ENCODE measurements at regions not wholly inside any gene's neighbourhood (a gene's known extent, or its start where the extent isn't known, plus 50 kb on each side); places are given as distances from the start of the nearest gene placed in this dataset.

DNA sequence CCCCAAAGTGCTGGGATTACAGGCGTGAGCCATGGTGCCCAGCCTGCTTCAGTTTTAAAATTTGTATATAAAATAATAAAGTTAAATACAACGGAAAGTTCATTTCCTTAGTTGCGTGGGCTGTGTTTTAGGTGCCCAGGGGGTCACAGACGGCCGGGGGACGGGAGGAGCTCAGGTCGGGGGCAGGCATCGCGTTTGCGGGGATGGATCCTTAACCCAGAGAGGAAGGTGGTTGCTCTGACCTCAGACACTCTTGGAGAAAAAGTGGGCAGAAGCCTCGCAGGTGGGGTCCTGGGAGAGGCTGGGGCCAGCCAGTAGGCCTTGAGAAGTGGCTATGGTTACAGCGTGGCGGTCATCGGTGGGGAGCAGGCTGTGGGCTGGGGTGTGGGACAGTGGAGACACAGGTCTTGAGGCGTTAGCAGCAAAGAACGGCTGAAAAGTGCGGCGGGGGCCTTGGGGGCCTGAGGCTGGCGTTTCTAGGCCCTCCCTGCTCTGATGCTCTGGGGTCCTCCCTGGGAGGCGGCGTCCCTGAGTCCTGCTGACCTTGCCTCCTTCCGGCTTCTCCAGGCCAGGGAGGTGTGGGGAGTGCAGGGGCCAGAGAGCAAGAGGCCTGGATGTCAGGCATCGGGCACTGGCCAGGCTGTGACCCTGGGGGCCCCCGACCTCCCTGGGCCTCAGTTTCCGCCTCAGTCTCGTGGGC is 54.4 kb downstream of the UNCX start:
- DNase-seq: no peak

DNA sequence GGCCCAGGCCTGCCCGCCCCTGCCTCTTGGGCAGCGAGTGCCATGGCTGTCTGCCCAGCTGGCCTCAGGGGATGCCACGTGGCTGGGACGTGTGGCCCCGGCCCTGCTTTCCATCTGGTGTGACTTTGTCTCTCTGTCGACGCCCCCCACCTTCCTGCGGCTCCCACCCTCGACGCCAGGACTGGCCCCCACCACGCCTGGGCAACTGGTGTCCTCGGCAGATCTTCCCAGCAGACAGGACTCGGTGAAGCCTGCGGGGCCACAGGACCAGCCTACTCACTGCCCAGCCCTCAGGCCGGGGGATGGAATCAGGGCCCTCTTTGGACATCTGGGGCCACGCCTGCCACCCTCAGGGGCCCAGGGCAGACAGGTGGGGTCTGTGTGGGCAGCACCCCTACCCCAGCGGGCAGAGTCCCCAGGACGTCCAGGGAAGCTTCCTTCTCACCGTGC is 55.1 kb downstream of the UNCX start:
- DNase-seq: no peak

DNA sequence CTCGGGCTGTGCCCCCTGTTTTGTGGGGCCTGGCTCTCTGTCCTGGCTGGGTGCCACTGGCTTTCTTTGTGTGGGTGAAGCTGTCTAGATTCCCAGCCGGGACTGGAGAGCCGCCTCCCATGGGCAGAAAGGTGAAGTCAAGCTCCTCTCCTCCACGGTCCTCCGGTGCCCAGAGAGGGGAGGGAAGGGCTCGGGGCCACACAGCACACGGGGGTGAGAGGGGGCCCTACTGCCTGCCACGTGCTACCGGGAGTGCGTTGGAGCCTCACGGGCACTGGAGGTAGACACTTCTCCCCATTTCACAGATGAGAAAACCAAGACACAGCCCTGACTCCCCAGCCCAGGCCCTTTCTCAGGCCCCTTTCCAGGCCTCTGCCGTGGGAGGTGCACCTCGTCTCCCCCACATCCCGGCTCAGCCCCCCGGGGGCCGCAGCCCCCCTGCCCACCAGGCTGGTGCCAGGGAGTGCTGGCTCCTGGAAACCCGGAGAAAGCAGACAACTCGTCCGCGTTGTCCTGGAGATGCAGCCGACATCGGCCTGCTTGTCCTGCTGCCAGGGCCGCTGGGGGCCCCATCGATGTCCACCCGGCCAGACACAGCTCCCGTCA is 55.8 kb downstream of the UNCX start:
- DNase-seq: no peak

DNA sequence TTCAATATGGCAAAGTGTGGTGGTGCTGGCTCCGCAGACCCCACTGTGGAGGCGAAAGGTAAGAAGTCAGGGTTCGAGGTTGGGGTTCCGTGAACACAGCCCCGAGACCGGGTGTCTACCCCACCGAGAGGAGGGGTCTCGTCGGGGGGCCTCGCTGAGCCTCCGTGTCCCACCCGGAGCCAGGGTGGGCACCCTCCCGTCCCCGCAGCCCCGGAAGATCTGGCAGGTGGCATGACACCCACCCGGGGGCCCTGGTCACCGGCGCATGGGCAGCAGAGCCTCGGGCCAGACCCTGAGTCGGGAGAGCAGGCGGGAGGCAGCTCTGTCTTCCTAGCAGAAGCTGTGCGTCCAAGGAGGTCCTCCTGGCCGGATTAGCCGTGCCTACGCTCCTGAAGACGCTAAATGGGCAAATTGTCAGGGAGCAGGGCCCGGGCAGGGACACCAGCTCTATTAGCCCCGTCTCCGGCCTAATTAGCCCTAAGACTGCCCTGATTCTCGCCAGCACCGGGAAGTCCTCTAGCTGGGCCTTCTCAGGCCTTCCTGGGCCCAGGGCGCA is 56.4 kb downstream of the UNCX start:
- DNase-seq: no peak

- no peak for DNase-seq
Observed at GRCh38 chr7:1289666-1290025, 57.0 kb downstream of the UNCX start.

DNA sequence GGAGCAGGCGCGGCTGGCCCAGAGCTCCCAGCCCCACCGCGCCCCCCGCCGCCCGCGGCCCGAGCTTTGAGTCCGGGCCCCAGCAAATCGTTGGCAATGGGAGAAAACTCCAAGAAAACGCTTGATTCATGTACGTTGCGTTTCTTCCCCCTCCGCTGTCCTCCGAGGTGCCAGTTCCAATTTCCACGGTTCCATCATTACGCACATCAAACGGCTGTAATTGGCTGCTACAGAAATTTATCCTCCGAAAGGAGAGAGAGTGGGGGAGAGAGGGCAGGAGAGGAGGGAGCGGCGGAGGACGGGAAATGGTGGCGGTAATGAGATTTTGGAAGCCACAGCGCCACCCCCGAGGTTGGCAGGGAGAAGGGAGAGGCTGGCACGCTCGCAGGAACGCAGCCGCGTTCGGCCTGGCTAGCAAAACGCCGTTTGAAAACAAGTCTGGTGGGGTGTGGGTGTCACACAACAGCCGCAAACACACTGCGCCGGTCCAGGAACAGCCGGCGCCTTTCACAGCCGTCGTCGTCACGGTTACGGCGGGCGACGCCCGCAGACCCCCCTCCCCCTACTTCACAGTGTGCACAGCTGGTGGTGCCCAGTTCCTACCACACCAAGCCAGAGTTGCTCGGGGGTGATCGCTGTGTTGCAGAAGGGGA is 57.5 kb downstream of the UNCX start:
- peak; percentile 83 for DNase-seq

GRCh38 chr7:1290679-1291356 is 58.1 kb downstream of the UNCX start:
- DNase-seq: peak; percentile 2

- no peak for DNase-seq
Observed at GRCh38 chr7:1291357-1291689, 58.7 kb downstream of the UNCX start.

GRCh38 chr7:1291845-1292765 is 59.4 kb downstream of the UNCX start:
- DNase-seq: no peak

GRCh38 chr7:1292972-1293830 is 60.5 kb downstream of the UNCX start:
- DNase-seq: no peak

DNA sequence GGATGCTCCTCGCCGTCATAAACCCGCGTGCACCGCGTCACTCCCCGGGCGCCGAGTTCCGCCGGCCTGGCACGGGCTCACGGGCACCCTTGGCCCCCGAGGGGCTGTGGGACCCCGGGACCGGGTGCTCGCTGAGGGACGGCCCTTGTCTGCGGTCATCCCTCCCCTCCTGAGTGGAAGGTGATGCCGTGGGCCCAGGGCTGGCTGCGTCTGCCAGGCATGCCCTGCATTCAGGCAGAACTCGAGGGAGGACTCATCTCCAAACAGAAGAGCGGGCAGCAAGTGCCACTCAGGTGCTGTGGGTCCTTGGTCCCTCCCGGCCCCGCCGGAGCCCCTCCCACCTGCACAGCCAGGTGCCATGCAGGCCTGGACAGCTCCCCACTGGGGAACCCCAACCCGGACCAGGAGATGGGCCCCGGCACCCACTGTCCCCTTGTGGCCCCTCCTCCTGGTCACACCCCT is 61.3 kb downstream of the UNCX start:
- DNase-seq: no peak

DNA sequence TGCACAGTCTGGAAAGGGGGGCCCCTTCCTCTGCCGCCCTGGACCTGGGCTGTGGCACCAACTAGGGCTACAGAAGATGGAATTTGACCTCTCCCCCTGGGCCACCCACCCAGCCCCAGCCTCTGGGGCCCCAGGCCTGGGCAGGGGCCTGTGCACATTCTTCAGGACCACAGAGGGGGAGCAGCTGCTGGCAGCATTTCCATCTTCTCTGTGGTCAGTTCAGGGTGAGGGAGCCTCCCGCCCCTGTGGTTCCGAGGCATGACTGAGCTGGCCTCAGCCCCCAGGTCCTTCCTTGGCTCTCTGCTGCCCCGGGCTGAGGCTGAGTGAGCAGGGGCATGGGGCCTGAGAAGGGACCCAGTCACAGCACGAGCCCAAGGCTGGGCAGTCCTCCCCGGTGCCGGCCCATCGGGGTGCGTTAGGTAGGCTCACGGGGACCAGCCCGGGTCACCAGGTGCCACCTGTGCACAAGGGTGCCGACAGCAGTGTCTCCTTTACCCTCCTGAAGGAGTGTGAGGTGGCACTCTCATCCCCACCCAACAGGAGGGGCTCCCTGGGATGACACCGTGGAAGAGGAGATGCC is 63.2 kb downstream of the UNCX start:
- no peak for DNase-seq

DNA sequence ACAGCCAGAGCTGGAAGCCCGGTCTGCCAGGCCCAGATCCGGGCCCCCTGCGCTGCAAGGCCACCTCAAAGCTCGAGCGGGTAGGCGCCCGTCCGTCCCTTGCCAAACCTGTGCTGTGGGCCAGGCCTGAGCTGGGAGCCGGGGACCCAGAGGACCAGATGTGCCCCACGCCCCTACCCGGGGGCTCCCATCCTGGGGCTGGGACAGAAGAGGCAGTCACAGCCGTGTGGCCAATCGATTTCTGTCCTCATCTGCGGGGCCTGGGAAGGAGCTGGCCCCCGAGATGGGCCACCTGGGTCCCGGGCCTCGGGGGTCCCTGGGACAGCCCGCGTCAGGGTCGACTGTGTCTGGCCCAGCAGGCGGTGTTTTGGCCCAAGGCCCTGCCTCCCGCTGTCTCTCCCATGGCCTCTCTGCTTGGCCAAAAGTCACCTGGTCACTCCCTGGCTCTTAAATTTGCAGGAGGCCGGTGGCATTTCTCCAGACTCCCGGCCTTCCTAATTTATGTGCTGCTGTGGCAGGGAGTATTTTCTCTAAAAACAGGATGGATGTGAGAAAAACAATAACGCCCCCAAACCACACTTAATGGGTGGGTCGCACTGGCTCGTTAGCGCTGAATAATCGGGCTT is 63.8 kb downstream of the UNCX start:
- DNase-seq: no peak

DNA sequence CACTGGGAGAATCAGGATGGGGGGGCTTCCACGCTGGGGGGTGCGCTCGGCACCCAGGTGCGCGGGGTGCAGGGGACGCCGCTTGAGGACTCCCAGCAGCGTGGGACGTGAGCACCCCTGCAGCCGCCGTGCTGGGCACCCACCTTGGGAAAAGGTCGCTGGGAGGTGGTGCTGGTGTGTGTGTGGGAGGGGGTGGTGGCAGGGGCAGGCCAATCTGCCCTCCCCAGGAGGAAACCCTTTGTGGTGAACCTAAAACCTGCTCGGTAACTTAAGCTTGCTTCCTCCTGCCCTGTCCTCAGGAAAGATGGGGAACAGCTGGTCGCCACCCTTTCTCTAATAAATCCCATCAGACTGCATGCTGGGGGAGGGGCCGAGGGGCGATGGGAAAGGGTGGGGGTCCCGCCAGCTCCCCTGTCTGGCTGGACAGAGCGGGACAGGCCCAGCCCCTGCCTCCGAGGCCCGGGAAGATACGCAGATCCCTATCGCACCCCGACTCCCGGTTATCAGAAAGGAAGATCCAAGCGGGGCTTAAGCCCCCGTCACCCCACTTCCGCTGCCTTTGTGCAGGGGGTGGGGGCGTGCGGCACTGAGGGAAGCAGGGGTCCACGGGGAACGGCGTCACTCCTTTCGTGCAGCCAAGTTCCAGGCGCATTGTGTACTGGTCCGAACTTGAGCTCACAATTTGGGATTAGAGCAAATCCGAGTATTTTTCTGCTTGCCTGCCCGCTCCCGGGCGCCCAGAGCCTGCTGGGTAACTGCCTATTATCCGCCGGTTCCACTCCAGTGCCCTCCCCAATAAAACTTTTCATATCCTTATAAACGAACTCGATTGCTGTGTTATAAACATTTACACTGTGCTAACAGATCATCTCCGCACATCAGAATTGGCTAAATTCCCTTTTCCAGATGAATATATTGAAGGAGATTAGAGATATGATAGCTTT is 64.6 kb downstream of the UNCX start:
- DNase-seq: no peak

DNA sequence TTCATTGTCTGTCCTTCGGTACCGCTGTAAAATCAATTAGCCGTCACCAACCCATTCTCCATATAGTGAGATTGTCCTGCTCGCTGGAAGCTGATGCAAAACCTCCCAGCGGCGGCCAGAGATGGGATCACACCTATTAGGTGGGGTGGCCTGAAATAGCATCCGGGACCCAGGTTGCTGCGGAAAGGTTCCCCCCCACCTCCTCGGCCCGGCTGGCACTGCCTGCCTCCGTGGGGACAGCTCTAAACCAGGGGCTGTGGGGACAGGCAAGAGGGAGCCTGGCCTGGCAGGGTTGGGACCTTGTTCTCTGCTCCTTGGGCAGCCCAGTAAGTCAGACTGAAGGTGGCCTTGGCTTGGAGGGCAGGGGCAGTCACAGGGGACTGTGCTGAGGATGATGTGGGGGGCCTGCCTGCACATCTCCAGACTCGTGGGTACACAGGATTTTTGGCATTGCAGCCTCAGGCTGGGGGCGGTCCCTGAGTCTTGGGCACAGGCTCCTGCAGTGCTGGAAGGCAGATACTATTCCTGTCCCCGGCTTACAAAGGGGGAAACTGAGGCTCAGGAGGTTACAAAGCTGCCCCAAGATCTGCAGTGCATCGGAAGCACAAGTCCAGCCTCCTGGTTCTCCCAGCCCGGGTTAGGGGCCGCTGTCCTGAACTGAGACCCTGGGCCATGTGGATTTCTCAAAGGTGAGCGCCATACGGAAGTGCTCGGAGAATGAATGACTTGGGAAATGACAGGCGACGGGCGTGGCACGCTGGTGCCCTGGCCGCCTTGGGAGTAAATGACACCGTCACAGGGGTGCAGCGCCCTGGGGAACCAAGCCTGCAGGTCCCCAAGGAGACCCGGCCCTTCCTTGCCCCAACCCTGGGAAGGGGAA is 65.6 kb downstream of the UNCX start:
- no peak for DNase-seq

DNA sequence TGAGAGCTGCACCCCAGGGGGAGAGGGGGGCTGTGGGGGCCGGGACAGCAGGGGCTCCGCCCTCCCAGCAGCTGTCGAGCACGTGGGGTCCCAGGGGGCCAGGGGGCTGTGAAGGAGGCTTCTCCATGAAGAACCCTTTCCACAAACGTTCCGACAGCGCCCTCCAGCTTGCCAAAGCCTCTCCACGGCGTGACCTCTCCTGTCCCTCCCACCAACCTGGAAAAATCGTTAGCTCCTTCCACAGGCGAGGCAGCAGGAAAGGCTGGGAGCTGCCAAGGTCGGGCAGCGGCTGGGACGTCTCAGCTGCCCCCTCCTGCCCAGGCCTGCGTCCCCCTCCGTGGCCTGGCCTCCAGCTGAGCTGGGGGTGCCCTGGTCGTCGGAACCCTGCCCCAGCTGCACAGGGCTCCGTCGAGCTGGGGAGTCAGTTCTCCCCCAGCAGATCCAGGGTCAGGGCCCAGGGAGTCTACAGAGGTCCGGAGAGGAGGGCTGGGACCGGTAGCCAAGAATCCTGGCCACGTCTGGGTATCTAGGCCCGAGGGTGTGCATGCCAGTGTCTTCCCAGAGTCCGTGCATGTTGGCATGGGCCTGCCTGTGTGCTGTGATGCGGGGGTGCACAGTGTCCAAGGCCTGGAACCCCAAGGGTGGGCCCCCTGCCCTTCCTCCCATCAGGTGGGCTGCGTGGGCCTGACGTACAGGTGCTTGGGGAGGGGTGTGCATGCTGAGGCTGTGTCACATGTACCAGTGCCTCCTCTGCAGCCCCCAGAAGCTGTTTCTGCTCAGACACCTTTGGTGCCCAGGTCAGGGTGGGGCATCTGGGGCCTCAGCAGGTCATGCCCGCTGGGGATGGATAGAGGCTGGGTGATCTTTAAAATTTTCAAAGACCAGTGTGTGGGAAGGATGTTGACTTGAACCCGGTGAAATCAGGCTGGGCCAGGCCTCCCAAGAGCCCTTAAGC is 66.5 kb downstream of the UNCX start:
- DNase-seq: no peak

GRCh38 chr7:1300206-1300605 is 67.5 kb downstream of the UNCX start:
- no peak for DNase-seq
